Umbilical cord (tissue), 1 donor: ENCODE measurements at regions not wholly inside any gene's neighbourhood (a gene's known extent, or its start where the extent isn't known, plus 50 kb on each side); places are given as distances from the start of the nearest gene placed in this dataset.

ENCODE experiments used
- DNase-seq: peaks from one replicate; pipeline ENCODE4 v3.0.0-alpha.2; 2015; ENCODE audit warnings: low spot score

DNA sequence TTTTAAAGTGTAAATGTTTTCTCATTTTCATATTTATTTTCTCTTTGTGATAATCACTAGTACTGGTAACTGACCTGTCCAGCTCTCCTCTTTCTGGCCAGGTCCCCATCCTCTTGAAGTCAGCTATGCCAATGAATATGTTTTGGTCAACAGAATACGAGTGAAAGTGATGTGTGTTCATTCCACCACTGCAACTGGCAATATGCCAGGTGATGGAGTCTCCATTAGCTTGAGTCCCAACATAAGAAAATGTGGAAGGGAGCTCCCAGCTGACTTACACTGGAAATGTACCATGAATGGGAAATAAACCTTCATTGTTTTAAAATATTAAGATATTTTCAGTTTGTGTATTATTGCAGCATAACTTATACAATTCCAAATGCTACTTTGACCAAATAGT is 75.8 kb downstream of the CCDC34 start:
- no peak for DNase-seq

DNA sequence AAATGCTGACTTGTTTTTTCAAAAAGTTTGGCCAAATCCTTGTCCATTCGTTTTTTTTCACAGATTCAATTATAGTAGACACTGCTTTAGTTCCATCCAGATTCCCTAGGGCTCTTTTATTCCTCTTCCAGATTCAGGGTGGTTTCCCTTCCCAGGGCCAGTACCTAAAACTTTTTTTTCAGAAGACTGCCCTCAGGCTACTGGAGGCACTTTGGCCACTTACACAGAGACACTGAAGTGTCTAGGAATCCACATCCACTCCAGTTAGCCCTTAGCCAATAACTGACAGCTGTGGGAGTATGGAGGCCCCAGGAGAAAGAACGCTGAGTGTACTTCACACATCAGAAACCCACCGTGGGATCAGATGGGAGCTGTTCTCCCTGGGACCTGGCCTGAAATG is 77.3 kb downstream of the CCDC34 start:
- no peak for DNase-seq

- no peak for DNase-seq
These were observed 80.2 kb downstream of the CCDC34 start for GRCh38 chr11:27282806-27283205.

GRCh38 chr11:27281740-27282590 is 81.0 kb downstream of the CCDC34 start:
- peak; percentile 71 for DNase-seq

GRCh38 chr11:27281276-27281675 is 81.7 kb downstream of the CCDC34 start:
- no peak for DNase-seq

DNA sequence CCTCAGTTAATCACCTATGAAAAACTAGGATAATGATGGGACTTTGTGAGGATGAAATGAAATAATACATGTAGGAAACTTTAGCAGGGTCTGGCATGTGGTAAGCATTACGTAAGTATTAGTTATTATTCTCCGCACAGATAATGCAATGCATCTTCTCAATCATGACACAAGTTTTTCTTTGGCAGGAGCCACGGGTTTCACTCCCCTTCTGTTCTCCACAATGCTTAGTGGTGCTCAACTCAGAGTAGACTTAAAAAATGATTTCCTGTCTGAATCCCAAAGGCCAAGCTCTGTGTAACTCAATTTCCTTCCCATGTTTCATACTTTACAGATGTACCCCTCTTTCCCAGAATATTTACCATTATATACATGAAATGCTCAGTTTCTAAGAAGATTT is 82.9 kb downstream of the CCDC34 start:
- DNase-seq, result no peak

DNA sequence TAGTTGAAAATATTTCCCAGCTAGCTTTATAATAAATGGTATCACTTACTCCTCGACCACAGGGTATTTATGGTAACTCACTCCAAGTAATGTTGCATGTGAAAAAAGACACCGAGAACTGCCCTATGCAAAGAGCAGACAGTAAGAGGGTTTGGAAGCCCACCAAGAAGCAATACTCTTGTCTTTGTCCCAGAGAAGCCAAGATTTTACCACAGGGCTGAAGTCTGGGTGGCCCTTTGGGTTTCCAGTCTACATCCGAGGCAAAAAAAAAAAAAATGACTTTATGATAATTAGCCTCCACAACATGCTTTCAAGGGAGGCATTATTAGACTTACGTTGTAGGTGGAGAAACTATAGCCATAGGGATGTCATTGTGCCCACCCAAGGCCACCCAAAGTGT is 83.6 kb downstream of the CCDC34 start:
- DNase-seq, result no peak

GRCh38 chr11:27277843-27278242 is 85.2 kb downstream of the CCDC34 start:
- DNase-seq, result no peak

DNA sequence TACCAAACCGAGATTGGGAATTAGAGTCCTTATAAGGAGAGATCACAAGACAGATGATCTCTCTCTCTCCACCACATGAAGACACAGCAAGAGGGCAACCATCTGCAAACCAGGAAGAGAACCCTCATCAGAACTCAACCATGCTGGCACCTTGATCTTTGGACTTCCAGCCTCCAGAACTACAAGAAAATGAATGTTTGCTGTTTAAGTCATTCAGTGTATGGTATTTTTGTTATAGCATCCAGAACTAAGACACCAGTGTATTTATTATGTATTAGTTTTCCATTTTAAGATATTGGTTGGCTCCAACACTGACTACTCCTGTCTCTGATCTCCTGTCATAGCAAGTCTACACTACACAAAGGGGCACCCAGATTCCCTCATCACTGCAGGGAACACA is 86.9 kb downstream of the CCDC34 start:
- DNase-seq, result no peak

DNA sequence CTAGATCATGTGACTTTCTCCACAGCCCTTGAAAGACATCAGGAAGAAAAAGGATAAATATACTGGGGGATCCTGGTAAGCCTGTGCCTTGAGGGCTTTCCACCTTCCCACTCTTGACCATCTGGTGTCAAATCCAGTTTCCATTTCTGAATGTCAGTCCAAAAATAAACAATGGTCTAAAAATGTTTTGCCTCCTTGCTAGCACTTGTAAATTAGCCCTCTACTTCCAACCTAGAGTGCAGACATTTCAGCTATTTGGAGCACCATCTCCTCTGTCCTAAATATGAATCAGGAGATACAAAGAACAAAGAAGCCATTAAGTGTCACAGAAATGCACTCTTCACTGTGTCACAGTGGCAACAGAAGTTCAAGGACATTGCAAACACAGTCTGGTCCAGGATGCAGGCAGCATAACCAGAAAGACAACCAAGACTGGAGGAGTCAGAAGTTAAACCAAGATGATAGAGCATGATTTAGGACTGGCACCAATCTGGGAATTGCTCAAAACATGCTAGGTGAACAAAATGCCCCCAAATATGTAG is 88.1 kb downstream of the CCDC34 start:
- DNase-seq, result no peak

DNA sequence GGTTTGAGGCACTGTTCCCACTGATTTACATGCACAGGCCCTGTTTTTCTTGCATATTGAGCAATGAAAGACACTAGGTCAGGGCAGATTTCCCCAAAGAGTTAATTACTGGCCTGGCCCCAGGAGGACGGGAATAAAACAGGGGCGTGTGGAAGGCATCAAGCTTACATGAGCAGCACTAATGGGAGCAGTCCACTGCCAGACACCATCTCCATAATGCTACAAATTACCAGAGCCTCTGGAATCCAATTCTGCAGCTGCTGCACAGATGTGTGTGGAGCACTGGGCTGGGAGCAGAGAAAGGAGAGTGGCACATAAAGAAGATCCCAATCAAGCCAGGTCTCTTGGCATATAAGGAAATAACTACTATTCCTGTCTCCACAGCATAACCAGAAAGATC is 96.9 kb downstream of the CCDC34 start:
- DNase-seq, result no peak

- no peak for DNase-seq
These were observed 99.0 kb downstream of the CCDC34 start for GRCh38 chr11:27263986-27264385.

DNA sequence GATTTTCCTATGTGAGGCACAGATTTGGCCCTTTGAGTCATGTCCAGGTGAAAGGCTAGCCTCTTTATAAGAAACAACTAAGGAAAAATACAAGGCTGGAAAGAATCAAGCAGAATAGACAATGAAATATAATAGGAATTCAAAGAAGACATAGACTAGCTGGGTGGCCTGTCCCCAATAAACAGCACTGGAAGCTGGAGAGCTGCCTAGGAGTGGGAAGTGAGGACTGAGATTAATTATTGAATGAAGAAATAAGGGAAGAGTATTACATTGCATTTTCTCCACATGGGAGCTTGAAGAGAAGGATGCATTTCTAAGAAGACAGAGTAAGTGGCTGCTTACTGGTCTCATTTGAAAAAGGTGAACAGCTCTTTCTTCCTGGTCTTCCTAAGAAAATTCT is 100.0 kb downstream of the CCDC34 start:
- no peak for DNase-seq

DNA sequence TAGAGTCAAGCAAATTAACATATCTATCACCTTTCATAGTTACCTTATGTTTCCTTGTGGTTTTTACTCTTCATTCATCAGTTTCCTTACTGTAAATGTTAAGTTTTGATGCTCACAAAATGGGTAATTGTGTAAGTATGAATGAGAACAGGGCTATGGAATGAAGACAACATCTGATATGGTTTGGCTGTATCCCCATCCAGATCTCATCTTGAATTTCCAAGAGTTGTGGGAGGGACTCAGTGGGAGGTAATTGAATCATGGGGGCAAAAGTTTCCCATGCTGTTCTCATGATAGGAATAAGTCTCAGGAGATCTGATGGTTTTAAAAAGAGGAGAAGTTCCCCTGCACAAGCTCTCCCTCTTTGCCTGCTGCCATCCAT is 107.6 kb downstream of the CCDC34 start:
- DNase-seq, result no peak

DNA sequence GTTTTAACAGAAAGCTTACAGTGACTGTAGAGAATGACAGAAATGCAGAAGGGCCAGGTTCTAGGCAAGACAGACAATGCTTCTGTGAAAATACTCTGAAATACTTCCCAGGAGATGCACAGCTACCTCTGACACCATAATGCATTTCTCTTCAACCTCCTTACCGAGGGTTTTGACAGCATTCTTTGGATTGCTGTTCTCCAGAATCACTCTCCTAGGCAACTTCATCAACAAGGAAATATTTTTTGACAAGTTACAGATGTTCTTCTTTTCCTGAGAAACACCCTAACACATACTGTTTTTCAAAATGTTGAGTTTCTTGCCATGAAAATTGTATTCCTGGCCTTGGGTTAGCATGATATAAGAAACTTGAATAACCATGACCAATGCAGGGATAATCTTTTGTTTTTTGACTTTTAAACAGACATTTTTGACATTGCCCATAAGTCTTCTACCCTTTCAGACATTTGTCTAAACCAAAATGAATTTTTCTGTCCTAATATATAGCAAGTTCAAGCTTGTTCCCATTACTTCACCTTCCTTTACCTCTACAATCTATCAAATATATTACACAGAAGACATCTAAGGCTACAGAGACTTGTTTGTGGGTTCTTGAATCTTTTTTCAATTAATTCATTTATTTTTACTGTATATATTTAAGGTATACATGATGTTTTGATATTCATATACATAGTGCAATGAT is 108.1 kb downstream of the CCDC34 start:
- peak; percentile 78 for DNase-seq

- DNase-seq, result no peak
These were observed 109.8 kb downstream of the CCDC34 start for GRCh38 chr11:27253224-27253623.

DNA sequence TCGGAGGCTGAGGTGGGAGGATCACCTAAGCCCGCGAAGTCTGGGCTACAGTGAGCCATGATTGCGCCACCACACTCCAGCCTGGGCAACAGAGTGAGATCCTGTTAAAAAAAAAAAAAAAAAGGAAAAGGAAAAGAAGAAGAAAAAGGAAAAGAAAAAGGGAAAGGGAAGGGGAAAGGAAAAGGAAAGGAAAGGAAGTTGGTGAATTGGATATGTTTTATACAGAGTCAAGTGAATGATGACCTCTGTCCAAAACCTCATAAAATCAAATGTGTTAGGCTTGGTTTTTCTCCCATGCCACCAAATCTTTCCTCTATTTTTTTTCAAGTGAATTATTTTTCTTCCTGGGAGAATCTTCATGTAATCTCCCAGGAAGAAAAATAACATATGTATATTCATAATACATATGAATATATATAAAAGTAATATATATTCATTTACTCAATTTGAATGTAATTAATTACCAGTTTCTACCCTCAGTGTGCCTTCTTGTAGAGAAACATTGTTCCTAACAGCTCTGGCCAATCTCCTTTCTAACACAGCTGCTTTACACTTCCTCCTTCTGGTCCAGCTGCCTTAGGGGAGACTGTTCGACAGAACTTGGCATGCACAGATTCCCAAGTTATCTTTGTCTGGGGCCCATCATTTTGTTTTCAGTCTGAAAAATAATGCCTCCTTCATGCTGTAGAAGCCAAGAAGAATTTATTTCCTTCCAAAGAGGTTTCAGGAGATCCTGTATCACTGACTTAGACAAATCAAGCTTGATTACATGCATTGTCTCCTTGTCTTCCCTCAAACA is 111.9 kb downstream of the CCDC34 start:
- peak; percentile 65 for DNase-seq

- no peak for DNase-seq
These were observed 114.2 kb downstream of the CCDC34 start for GRCh38 chr11:27248576-27249509.

GRCh38 chr11:27247660-27248059 is 115.4 kb downstream of the CCDC34 start:
- DNase-seq, result no peak

DNA sequence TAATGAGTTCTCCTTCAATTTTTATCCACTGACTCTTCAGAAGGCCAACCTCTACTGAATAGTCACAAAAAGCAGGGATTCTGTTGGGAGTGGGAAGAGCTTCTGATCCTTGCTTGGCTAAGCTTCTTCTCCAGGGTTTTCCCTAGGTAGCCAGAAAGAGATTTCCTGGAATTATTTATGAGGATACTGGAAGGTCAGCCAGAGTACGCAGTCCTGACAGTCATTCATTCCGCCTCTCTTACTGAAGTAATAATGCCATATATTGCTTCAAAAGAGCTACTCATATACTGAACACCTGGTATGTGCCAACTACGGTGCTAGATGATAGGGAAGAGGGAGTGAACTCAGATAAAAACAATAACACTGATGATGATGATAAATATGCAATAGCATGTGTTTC is 116.1 kb downstream of the CCDC34 start:
- no peak for DNase-seq

DNA sequence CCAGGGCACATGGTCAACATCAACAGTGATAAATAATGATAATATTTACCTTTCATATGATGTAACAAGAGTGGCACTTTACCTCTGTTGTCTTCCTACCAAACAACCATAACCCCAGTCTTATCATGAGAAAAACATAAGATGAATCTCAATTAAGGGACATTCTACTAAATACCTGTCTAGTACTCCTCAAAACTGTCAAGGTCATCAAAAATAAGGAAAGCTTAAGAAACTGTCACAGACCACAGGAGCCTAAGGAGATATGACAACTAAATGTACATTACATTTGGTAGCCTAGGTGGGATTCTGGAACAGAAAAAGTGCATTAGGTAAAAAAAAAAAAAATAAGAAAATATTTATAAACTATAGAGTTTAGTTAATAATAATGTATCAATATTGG is 118.1 kb downstream of the CCDC34 start:
- DNase-seq, result no peak
